NCI-H2107 treated with DMSO at 0.1 percent for 48 hours (cell line): ENCODE measurements at regions not wholly inside any gene's neighbourhood (a gene's known extent, or its start where the extent isn't known, plus 50 kb on each side); places are given as distances from the start of the nearest gene placed in this dataset.

Source experiments
- DNase-seq: peaks from one replicate; lab custom pipeline; 2025; ENCODE audit not compliant: unreplicated experiment; lab: John Stamatoyannopoulos, UW

GRCh38 chr3:43183456-43183855 lies 77.6 kb upstream of the POMGNT2 start:
- DNase-seq, result no peak

GRCh38 chr3:43181202-43181821 lies 75.4 kb upstream of the POMGNT2 start:
- no peak for DNase-seq

- no peak for DNase-seq
Observed at GRCh38 chr3:43180694-43181093, 74.8 kb upstream of the POMGNT2 start.

- DNase-seq, result no peak
Observed at GRCh38 chr3:43180027-43180426, 74.1 kb upstream of the POMGNT2 start.

- no peak for DNase-seq
Observed at GRCh38 chr3:43178891-43179366, 73.0 kb upstream of the POMGNT2 start.

- DNase-seq, result no peak
Observed at GRCh38 chr3:43177085-43177484, 71.2 kb upstream of the POMGNT2 start.

GRCh38 chr3:43176666-43177065 lies 70.8 kb upstream of the POMGNT2 start:
- no peak for DNase-seq

GRCh38 chr3:43175541-43175940 lies 69.7 kb upstream of the POMGNT2 start:
- no peak for DNase-seq

GRCh38 chr3:43173949-43174348 lies 68.1 kb upstream of the POMGNT2 start:
- DNase-seq, result no peak

GRCh38 chr3:43171748-43172147 lies 65.9 kb upstream of the POMGNT2 start:
- no peak for DNase-seq

GRCh38 chr3:43170553-43170952 lies 64.7 kb upstream of the POMGNT2 start:
- no peak for DNase-seq

- DNase-seq, result no peak
Observed at GRCh38 chr3:43169987-43170386, 64.1 kb upstream of the POMGNT2 start.

- DNase-seq, result no peak
Observed at GRCh38 chr3:43166406-43166805, 60.5 kb upstream of the POMGNT2 start.

GRCh38 chr3:43165786-43166185 lies 59.9 kb upstream of the POMGNT2 start:
- DNase-seq, result no peak

GRCh38 chr3:43163895-43164493 lies 58.1 kb upstream of the POMGNT2 start:
- DNase-seq, result no peak

- no peak for DNase-seq
Observed at GRCh38 chr3:43162230-43163084, 56.6 kb upstream of the POMGNT2 start.

GRCh38 chr3:43161684-43162229 lies 55.9 kb upstream of the POMGNT2 start:
- DNase-seq, result no peak

- DNase-seq, result no peak
Observed at GRCh38 chr3:43160664-43161063, 54.8 kb upstream of the POMGNT2 start.

GRCh38 chr3:43159876-43160255 lies 54.0 kb upstream of the POMGNT2 start:
- no peak for DNase-seq

GRCh38 chr3:43159131-43159875 lies 53.4 kb upstream of the POMGNT2 start:
- no peak for DNase-seq

GRCh38 chr3:43156812-43157455 lies 51.1 kb upstream of the POMGNT2 start:
- DNase-seq, result no peak
